OCI-LY7 (cell line): ENCODE measurements at regions not wholly inside any gene's neighbourhood (a gene's known extent, or its start where the extent isn't known, plus 50 kb on each side); places are given as distances from the start of the nearest gene placed in this dataset.

Experiments used
- BruUV-seq: library from RNA; stranded (reverse); fragments of 400-500 nt; replicated peaks from 2 replicates; lab custom pipeline; 2021; lab: Mats Ljungman, UMichigan
- CTCF ChIA-PET: fragments of 300-600 bp; sonication (Branson Sonifier 250); formaldehyde crosslinking; loops from one replicate; lab custom pipeline; 2022; ENCODE audit warnings: antibody characterized with exemption; ENCODE audit not compliant: unreplicated experiment; lab: Charles Lee
- POLR2A ChIA-PET: fragments of 300-600 bp; sonication (Branson Sonifier 250); formaldehyde crosslinking; loops from one replicate; lab custom pipeline; 2022; ENCODE audit warnings: antibody characterized with exemption; lab: Charles Lee
- DNase-seq: peaks from one replicate; pipeline ENCODE4 v3.0.0-alpha.2; 2015; ENCODE audit warnings: low spot score
- H2AFZ ChIP-seq: fragments of 200-600 bp; sonication (generic), shearing (Covaris generic); 2 replicates; pipeline ENCODE4 v1.6.1; 2014; ENCODE audit warnings: mild to moderate bottlenecking, antibody characterized with exemption, low read length, moderate library complexity
- H3K27ac ChIP-seq: fragments of 200-600 bp; sonication (generic); 2 replicates; pipeline ENCODE4 v1.5.1; 2014; ENCODE audit warnings: mixed run types, low read depth, mild to moderate bottlenecking, moderate library complexity, low read length, inconsistent platforms; ENCODE audit not compliant: poor library complexity, severe bottlenecking
- H3K36me3 ChIP-seq: fragments of 200-600 bp; sonication (generic); 2 replicates; pipeline ENCODE4 v1.6.1; 2014; ENCODE audit warnings: mild to moderate bottlenecking, antibody characterized with exemption, low read length, moderate library complexity, mixed read lengths; ENCODE audit not compliant: insufficient read depth
- H3K4me1 ChIP-seq: fragments of 200-600 bp; sonication (generic); 2 replicates; pipeline ENCODE4 v1.5.1; 2014; ENCODE audit warnings: mild to moderate bottlenecking, low read length; ENCODE audit not compliant: insufficient read depth, poor library complexity, severe bottlenecking
- H3K4me2 ChIP-seq: fragments of 200-600 bp; sonication (generic); 2 replicates; pipeline ENCODE4 v1.6.1; 2014; ENCODE audit warnings: mild to moderate bottlenecking, low read length
- H3K4me3 ChIP-seq: fragments of 200-600 bp; sonication (generic); 2 replicates; pipeline ENCODE4 v1.5.1; 2014; ENCODE audit warnings: mild to moderate bottlenecking, low read depth, low read length; ENCODE audit not compliant: poor library complexity, severe bottlenecking
- H3K79me2 ChIP-seq: fragments of 200-600 bp; sonication (generic); 2 replicates; pipeline ENCODE4 v1.6.1; 2016; ENCODE audit warnings: low read depth, mild to moderate bottlenecking, low read length, moderate library complexity, mixed read lengths; ENCODE audit not compliant: insufficient read depth
- H3K9me2 ChIP-seq: fragments of 200-600 bp; sonication (generic); 2 replicates; pipeline ENCODE4 v1.6.1; 2016; ENCODE audit warnings: mild to moderate bottlenecking, low read length, mixed read lengths; ENCODE audit not compliant: insufficient read depth
- H3K9me3 ChIP-seq: fragments of 200-600 bp; sonication (generic); 2 replicates; pipeline ENCODE4 v1.6.1; 2014; ENCODE audit warnings: mild to moderate bottlenecking, mixed run types, low read length, mixed read lengths
- H4K20me1 ChIP-seq: fragments of 200-600 bp; sonication (generic); 2 replicates; pipeline ENCODE4 v1.6.1; 2014; ENCODE audit warnings: mild to moderate bottlenecking, antibody characterized with exemption, low read length, moderate library complexity, mixed read lengths; ENCODE audit not compliant: insufficient read depth
- EZH2phosphoT487 ChIP-seq: fragments of 200-600 bp; sonication (generic); IDR thresholded peaks from 2 replicates; pipeline ENCODE4 v1.6.1; 2018; ENCODE audit warnings: low read depth, borderline replicate concordance, mild to moderate bottlenecking, mixed run types, antibody characterized with exemption, low read length, moderate library complexity, mixed read lengths
- intact Hi-C: fragments of 100-400 bp; cut with micrococcal nuclease; formaldehyde crosslinking; loops from one replicate; pipeline ENCODE4 v1.10.0; 2022; ENCODE audit not compliant: unreplicated experiment
- TF ChIP-seq, protein P1 (sequence below): fragments of 200-600 bp; sonication (generic); conservative IDR thresholded peaks from 2 replicates; pipeline ENCODE4 v1.5.1; 2014; ENCODE audit warnings: mild to moderate bottlenecking, antibody characterized with exemption, low read length, moderate library complexity, mixed read lengths

DNA sequence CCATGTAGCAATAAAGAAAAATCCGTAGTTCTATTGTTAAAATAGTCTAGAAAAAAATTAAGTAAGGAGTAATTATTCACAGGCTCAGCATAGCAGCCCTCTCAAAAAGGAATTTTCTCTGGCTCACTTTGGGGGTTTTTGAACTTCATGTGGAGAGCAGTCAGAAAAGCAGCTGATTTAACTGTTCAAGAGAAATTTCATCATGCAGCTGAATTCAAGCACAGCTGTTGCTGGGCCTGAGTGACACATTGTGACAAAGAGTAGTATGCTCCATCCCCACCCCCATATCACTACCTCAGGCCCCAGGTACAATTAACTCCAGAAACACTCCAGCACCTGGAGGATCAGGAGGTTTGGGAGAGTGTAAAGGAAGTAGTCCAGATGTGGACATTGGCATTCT, 272.1 kb downstream of the FAM76B start:
- H3K4me1 ChIP-seq, result no peaks in the 10 kb centered on the region
- H3K4me3 ChIP-seq, result no peak overlapping the region
- H3K27ac ChIP-seq, result no peak overlapping the region
- H3K9me3 ChIP-seq, result no peaks in the 10 kb centered on the region
- no peaks in the 10 kb centered on the region for H3K79me2 ChIP-seq
- no peak for DNase-seq
- no peak overlapping the region for H2AFZ ChIP-seq
- no peaks in the 10 kb centered on the region for H3K9me2 ChIP-seq
- intact Hi-C loops, result no loop called here
- no peak overlapping the region for H3K4me2 ChIP-seq
- TF ChIP-seq EZH2phosphoT487, result no peak
- TF ChIP-seq, protein P1, sequence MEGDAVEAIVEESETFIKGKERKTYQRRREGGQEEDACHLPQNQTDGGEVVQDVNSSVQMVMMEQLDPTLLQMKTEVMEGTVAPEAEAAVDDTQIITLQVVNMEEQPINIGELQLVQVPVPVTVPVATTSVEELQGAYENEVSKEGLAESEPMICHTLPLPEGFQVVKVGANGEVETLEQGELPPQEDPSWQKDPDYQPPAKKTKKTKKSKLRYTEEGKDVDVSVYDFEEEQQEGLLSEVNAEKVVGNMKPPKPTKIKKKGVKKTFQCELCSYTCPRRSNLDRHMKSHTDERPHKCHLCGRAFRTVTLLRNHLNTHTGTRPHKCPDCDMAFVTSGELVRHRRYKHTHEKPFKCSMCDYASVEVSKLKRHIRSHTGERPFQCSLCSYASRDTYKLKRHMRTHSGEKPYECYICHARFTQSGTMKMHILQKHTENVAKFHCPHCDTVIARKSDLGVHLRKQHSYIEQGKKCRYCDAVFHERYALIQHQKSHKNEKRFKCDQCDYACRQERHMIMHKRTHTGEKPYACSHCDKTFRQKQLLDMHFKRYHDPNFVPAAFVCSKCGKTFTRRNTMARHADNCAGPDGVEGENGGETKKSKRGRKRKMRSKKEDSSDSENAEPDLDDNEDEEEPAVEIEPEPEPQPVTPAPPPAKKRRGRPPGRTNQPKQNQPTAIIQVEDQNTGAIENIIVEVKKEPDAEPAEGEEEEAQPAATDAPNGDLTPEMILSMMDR, result no peak
- no peaks in the 10 kb centered on the region for H4K20me1 ChIP-seq
- no peaks in the 10 kb centered on the region for H3K36me3 ChIP-seq
- POLR2A ChIA-PET, result interaction anchor here (0.7 to 1.8 kb wide), 2 partner anchors 18 to 181 kb away, joined by 3 to 4 read pairs; no protein-coding TSS in a partner anchor
- BruUV-seq, result no TSS peak
- CTCF ChIA-PET, result no interaction called here

DNA sequence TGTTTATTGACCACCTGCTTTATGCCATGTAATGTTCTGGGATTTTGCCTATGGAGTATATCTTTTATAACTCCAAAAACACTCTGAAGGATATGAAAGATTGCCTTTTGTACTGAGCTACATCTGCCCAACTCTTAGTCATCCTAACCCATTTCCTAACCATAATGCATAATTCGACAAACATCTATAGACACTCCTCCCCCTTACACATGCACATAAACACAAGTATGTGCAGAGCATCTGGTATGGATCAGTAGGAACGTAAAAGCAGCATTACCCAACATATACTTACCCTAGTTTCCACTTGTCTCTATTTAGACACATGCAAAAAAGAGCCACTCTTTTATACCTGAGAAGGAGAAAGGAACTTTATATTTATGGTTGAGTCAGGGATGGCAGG, 272.8 kb downstream of the FAM76B start:
- CTCF ChIA-PET, result no interaction called here

DNA sequence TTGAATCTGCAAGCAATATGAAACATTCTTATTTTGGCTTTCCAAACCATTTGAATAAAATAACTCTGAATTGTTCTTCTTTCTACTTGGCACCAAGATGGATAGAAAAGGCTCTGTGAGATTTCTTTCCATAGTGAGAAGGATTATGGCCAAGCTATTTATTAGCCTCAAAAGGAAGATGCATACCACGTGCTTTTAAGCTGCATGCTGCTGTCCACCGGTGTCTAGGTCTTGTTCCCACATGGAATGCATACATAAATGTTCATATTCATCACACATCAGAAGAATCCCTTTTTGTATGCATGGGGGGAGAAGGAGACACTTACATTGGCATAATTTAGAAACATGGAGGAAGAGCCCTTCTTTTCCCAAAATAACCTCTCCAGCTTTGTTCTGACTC, 273.4 kb downstream of the FAM76B start:
- no peaks in the 10 kb centered on the region for H3K9me2 ChIP-seq
- BruUV-seq, result no TSS peak
- H3K4me3 ChIP-seq, result no peak overlapping the region
- H3K36me3 ChIP-seq, result no peaks in the 10 kb centered on the region
- no peak overlapping the region for H2AFZ ChIP-seq
- TF ChIP-seq, protein P1, result no peak
- TF ChIP-seq EZH2phosphoT487, result no peak
- no peak overlapping the region for H3K4me2 ChIP-seq
- H3K4me1 ChIP-seq, result no peaks in the 10 kb centered on the region
- H4K20me1 ChIP-seq, result no peaks in the 10 kb centered on the region
- intact Hi-C loops, result no loop called here
- no peaks in the 10 kb centered on the region for H3K79me2 ChIP-seq
- no peak for DNase-seq
- no peaks in the 10 kb centered on the region for H3K9me3 ChIP-seq
- CTCF ChIA-PET, result no interaction called here
- POLR2A ChIA-PET, result interaction anchor here (0.6 to 1.1 kb wide), 2 partner anchors 11 to 146 kb away, joined by 3 read pairs; no protein-coding TSS in a partner anchor
- no peak overlapping the region for H3K27ac ChIP-seq

More for the DNA sequence above, 272.8 kb downstream of the FAM76B start:
- no peak for DNase-seq
- TF ChIP-seq, protein P1, result no peak
- no peak for TF ChIP-seq EZH2phosphoT487
- H4K20me1 ChIP-seq, result no peaks in the 10 kb centered on the region
- no peak overlapping the region for H3K4me3 ChIP-seq
- H3K4me2 ChIP-seq, result no peak overlapping the region
- no peaks in the 10 kb centered on the region for H3K4me1 ChIP-seq
- POLR2A ChIA-PET, result interaction anchor here (1.8 kb wide), 1 partner anchor 19 kb away, joined by 4 read pairs; no protein-coding TSS in a partner anchor
- intact Hi-C loops, result no loop called here
- H3K9me3 ChIP-seq, result no peaks in the 10 kb centered on the region
- BruUV-seq, result no TSS peak
- H3K9me2 ChIP-seq, result no peaks in the 10 kb centered on the region
- H3K27ac ChIP-seq, result no peak overlapping the region
- no peaks in the 10 kb centered on the region for H3K79me2 ChIP-seq
- no peaks in the 10 kb centered on the region for H3K36me3 ChIP-seq
- no peak overlapping the region for H2AFZ ChIP-seq
